GM18909 (cell line): ENCODE measurements at regions not wholly inside any gene's neighbourhood (a gene's known extent, or its start where the extent isn't known, plus 50 kb on each side); places are given as distances from the start of the nearest gene placed in this dataset.

Source experiments
- ATAC-seq: cut with Tn5 transposase; IDR thresholded peaks from one replicate; pipeline ENCODE4 v1.9.1; 2021; ENCODE audit warnings: mild to moderate bottlenecking; ENCODE audit not compliant: unreplicated experiment, poor library complexity

- ATAC-seq: no peak
Observed at GRCh38 chr6:7034055-7034454, 73.7 kb upstream of the RREB1 start.

GRCh38 chr6:7035837-7036249 is 71.9 kb upstream of the RREB1 start:
- ATAC-seq: no peak

GRCh38 chr6:7041511-7042026 is 66.2 kb upstream of the RREB1 start:
- no peak for ATAC-seq

- no peak for ATAC-seq
Observed at GRCh38 chr6:7042056-7042653, 65.6 kb upstream of the RREB1 start.

- no peak for ATAC-seq
Observed at GRCh38 chr6:7042654-7043545, 64.9 kb upstream of the RREB1 start.

- ATAC-seq: no peak
Observed at GRCh38 chr6:7045331-7045730, 62.4 kb upstream of the RREB1 start.

GRCh38 chr6:7045746-7046145 is 62.0 kb upstream of the RREB1 start:
- ATAC-seq: no peak

- ATAC-seq: no peak
Observed at GRCh38 chr6:7047128-7047527, 60.6 kb upstream of the RREB1 start.

GRCh38 chr6:7047966-7048365 is 59.8 kb upstream of the RREB1 start:
- ATAC-seq: no peak

GRCh38 chr6:7048894-7049293 is 58.9 kb upstream of the RREB1 start:
- ATAC-seq: no peak

GRCh38 chr6:7050004-7050403 is 57.8 kb upstream of the RREB1 start:
- no peak for ATAC-seq

GRCh38 chr6:7050872-7051779 is 56.6 kb upstream of the RREB1 start:
- peak; percentile 46 for ATAC-seq

GRCh38 chr6:7051780-7052442 is 55.9 kb upstream of the RREB1 start:
- ATAC-seq: peak; percentile 70

- no peak for ATAC-seq
Observed at GRCh38 chr6:7052443-7053011, 55.2 kb upstream of the RREB1 start.

GRCh38 chr6:7053125-7053774 is 54.5 kb upstream of the RREB1 start:
- ATAC-seq: no peak
